T47D (cell line): ENCODE measurements at regions not wholly inside any gene's neighbourhood (a gene's known extent, or its start where the extent isn't known, plus 50 kb on each side); places are given as distances from the start of the nearest gene placed in this dataset.

ENCODE experiments used
- DNase-seq, 2 experiments: peaks; one replicate each; pipeline versions ENCODE4 v3.0.0 to v3.0.0-alpha.2; 2011 to 2012; ENCODE audit warnings: low read depth in 1 of 2, low spot score in 1 of 2
- JUND ChIP-seq: IDR thresholded peaks from 2 replicates; pipeline ENCODE4 v1.6.1; 2012; ENCODE audit warnings: low read depth
- in situ Hi-C: cut with HindIII; loops from 2 replicates; pipeline ENCODE4 v1.10.0; 2016; ENCODE audit warnings: low sequenced_read_pairs, low pct_unique_long_range_greater_than_20kb

GRCh38 chr6:63424636-63425035 is 104.9 kb upstream of the LGSN start:
- in situ Hi-C loops, result no loop called here
- TF ChIP-seq JUND, result no peak
- DNase-seq, result no peak

- no peak for TF ChIP-seq JUND
- no peak for DNase-seq
- in situ Hi-C loops, result no loop called here
Measured at GRCh38 chr6:63425493-63425892, 105.7 kb upstream of the LGSN start.

GRCh38 chr6:63426844-63427243 is 107.1 kb upstream of the LGSN start:
- DNase-seq, result no peak
- in situ Hi-C loops, result no loop called here
- TF ChIP-seq JUND, result no peak

GRCh38 chr6:63427951-63428350 is 108.2 kb upstream of the LGSN start:
- no peak for DNase-seq
- in situ Hi-C loops, result no loop called here
- TF ChIP-seq JUND, result no peak

- no peak for DNase-seq
- TF ChIP-seq JUND, result no peak
- in situ Hi-C loops, result no loop called here
Measured at GRCh38 chr6:63430985-63431519, 111.3 kb upstream of the LGSN start.

- no peak for DNase-seq
- TF ChIP-seq JUND, result no peak
- in situ Hi-C loops, result no loop called here
Measured at GRCh38 chr6:63434943-63435342, 115.2 kb upstream of the LGSN start.

GRCh38 chr6:63436356-63436755 is 116.6 kb upstream of the LGSN start:
- in situ Hi-C loops, result no loop called here
- TF ChIP-seq JUND, result no peak
- no peak for DNase-seq

- no peak for DNase-seq
- in situ Hi-C loops, result no loop called here
- no peak for TF ChIP-seq JUND
Measured at GRCh38 chr6:63437058-63437457, 117.3 kb upstream of the LGSN start.

GRCh38 chr6:63440057-63440456 is 120.3 kb upstream of the LGSN start:
- TF ChIP-seq JUND, result no peak
- in situ Hi-C loops, result no loop called here
- DNase-seq, result no peak

GRCh38 chr6:63440594-63440993 is 120.8 kb upstream of the LGSN start:
- no peak for DNase-seq
- in situ Hi-C loops, result no loop called here
- no peak for TF ChIP-seq JUND

- no peak for TF ChIP-seq JUND
- no peak for DNase-seq
- in situ Hi-C loops, result no loop called here
Measured at GRCh38 chr6:63441266-63441956, 121.6 kb upstream of the LGSN start.

GRCh38 chr6:63442870-63443269 is 123.1 kb upstream of the LGSN start:
- no peak for DNase-seq
- in situ Hi-C loops, result no loop called here
- no peak for TF ChIP-seq JUND

- no peak for DNase-seq
- in situ Hi-C loops, result no loop called here
- no peak for TF ChIP-seq JUND
Measured at GRCh38 chr6:63444768-63445167, 125.0 kb upstream of the LGSN start.

GRCh38 chr6:63446405-63446804 is 125.9 kb upstream of the LOC128125822 start:
- no peak for DNase-seq
- no peak for TF ChIP-seq JUND
- in situ Hi-C loops, result no loop called here
